NAMALWA (cell line): ENCODE measurements at regions not wholly inside any gene's neighbourhood (a gene's known extent, or its start where the extent isn't known, plus 50 kb on each side); places are given as distances from the start of the nearest gene placed in this dataset.
"Not testable (repeated sequence)": the region's sequence is repeated elsewhere in the genome, so short reads cannot be mapped to it uniquely, and the experiment has no call there.

Experiments used
- DNase-seq: peaks from one replicate; pipeline ENCODE4 v3.0.0-alpha.2; 2015; ENCODE audit warnings: low spot score

DNA sequence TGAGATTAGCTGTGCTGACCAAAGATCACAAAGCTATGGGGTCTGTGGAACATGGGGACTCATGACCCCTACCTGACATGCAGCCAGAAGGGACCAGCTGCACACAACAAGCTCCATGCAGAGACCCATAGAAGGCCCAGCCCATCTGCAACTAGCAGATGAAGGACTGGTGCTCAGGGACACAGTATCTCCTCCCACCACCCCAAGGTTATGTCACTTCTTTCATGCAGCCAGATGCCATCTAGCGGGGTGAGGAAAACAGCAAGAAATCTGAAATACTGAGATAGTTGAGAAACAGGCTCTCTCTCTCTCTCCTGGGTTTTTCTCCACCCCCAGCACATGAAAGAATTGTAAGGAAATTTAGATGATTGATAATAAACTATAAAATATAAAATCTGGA, 161.3 kb upstream of the DAPK1 start:
- DNase-seq: peak; percentile 25

- peak; percentile 40 for DNase-seq
Measured at GRCh38 chr9:87336914-87337333, 160.7 kb upstream of the DAPK1 start.

DNA sequence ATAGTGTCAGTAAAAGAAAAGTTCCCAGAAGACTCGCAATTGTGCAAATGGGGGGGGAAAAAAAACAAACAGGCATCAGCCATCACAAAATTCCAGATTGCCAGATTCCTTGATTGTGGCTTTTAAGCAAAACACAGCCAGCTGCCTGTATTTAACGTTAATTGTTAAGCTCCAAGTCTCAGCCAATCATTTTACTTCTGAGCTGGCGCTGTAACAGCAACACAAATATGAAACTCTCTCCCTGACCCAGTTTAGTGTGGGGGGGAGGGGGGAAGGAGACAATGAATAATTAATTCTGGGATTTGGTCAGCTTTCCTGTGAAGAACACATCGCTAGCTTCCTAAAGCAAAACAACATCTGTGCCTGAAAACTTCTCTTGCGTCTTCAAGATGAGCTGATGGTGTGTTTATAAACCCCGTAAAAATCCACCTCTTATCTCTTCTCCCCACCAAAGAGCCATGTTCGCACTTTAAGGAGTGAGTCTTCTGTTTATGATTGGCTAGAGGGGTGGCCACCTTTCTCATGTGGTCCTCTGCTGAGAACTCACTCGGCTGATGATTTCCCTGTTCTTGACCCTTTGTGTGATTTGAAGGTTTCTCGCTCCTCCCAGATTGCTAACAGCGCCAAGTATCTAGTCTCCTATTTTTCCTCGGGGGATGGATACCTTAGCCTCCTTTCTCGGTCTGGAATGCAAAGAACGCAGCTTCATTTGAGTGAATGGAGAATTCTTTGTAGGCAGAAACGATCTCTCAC, 160.2 kb upstream of the DAPK1 start:
- DNase-seq: no peak

- DNase-seq: no peak
Measured at GRCh38 chr9:87338088-87338989, 159.3 kb upstream of the DAPK1 start.

DNA sequence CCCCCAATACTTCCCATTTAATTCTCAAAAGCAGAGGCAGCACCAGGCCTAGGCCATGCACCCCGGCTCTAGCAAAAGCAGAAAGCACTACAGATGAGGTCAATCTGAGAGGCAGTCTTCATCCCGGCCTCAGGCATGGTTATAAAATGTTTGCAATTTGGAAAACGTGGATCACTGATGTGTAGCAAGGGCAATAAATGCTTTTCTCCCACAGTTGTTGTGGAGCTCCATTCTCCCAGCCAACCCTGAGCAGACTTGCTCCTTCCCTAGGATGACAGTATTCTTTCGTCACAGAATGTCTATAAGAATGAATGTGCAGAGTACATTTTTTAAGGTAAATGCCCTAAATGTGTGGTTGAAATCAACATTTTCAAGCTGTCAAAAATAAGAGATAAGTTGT, 157.3 kb upstream of the DAPK1 start:
- no peak for DNase-seq

DNA sequence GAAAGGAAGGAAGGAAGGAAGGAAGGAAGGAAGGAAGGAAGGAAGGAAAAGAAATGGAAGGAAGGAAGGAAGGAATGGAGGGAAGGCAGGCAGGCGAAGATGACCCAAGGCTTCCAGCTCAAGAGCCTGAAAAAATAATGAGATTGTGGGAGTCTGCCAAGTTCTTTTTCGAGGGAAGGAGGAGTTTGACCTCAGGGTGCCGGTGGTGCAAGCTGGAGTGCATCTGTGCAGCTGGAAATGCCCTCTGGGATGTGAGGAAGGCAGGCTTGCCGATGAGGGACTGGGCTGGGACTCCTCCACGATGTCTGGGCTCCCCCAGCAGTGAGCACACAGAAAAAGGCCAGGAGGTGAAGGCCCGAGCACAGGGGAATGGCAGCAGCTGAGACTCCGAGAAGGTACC, 154.9 kb upstream of the DAPK1 start:
- no peak for DNase-seq

GRCh38 chr9:87343816-87344430, 153.7 kb upstream of the DAPK1 start:
- no peak for DNase-seq

- DNase-seq: no peak
Measured at GRCh38 chr9:87346061-87346665, 151.5 kb upstream of the DAPK1 start.

DNA sequence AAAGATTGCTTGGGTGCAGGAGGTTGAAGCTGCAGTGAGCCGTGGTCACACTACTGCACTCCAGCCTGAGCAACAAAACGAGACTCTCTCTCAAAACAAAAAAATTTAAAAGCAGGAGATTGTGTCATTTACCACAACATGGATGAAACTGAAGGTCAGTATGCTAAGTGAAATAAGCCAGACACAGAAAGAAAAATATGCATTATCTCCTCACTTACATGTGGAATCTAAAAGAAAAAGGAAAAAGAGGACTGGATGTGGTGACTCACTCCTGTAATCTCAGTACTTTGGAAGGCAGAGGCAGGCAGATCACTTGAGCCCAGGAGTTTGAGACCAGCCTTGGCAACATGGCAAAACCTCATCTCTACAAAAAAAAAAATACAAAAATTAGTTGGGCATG, 146.8 kb upstream of the DAPK1 start:
- DNase-seq: no peak

GRCh38 chr9:87353301-87353700, 144.4 kb upstream of the DAPK1 start:
- DNase-seq: no peak

DNA sequence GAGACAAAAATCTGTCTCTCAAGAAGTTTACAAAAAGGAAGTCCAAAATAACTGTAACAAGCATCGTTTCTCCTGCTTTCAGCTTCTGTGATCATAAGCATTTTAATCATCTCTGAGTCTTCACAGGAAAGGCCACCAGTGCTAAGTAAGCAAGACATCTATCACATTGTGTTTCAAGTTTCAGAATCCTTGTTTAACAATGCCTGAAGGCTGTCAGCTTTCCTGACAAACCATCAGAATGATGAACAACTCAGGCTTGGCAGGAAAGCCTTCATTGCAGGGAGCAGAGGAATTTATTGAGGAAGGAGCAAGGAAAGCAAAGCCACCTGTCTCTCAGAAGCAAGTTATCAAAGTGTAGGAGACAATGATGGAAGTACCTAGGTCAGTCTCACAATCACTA, 143.5 kb upstream of the DAPK1 start:
- no peak for DNase-seq

GRCh38 chr9:87357600-87357999, 140.1 kb upstream of the DAPK1 start:
- no peak for DNase-seq

GRCh38 chr9:87359264-87359663, 138.4 kb upstream of the DAPK1 start:
- no peak for DNase-seq

DNA sequence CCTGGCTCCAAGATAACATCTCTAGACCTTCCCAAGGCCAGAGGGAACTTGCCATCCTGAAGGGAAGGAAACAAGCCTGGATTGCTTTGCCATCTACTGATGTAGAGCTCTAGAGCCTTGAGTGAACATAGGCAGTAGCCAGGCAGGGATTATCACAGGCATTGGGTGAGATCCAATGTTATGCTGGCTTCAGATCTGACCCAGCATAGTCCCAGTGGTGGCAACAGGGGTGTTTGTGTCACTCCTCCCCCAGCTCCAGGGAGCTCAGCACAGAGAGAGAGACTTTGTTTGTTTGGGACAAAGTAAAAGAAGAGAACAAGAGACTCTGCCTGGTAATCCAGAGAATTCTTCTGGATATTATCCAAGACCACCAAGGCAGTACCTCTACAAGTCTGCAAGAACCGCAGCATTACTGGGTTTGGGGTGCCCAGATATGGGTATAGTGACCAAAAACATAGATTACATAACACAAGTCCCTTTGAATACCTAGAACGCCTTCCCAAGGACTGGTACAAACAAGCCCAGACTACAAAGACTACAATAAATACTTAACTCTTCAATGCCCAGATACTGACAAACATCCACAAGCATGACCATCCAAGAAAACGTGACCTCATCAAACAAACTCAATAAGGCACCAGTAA, 137.6 kb upstream of the DAPK1 start:
- no peak for DNase-seq

- no peak for DNase-seq
Measured at GRCh38 chr9:87370049-87370685, 127.5 kb upstream of the DAPK1 start.

DNA sequence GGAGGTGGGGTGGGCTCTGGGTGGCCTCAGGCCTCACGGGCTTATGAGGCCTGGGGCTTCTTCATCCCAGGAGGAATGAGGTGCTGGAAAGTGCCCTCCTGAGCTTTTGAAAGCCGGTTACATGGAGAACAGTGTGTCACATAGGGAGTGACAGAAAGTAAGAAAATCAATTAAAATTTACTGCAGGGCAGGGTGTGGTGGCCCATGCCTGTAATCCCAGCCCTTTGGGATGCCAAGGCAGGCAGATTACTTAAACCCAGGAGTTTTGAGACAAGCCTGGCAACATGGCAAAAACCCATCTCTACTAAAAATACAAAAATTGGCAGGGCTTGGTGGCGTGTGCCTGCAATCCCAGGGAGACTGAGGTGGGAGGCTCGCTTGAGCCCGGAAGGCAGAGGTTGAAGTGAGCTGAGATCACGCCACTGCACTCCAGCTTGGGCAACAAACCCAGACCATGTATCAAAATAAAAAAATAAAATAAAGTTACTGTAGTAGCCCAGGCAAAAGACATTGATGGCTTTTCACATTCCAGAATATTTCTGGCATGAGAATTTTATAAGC, 125.8 kb upstream of the DAPK1 start:
- DNase-seq: no peak

- no peak for DNase-seq
Measured at GRCh38 chr9:87372356-87372851, 125.3 kb upstream of the DAPK1 start.

DNA sequence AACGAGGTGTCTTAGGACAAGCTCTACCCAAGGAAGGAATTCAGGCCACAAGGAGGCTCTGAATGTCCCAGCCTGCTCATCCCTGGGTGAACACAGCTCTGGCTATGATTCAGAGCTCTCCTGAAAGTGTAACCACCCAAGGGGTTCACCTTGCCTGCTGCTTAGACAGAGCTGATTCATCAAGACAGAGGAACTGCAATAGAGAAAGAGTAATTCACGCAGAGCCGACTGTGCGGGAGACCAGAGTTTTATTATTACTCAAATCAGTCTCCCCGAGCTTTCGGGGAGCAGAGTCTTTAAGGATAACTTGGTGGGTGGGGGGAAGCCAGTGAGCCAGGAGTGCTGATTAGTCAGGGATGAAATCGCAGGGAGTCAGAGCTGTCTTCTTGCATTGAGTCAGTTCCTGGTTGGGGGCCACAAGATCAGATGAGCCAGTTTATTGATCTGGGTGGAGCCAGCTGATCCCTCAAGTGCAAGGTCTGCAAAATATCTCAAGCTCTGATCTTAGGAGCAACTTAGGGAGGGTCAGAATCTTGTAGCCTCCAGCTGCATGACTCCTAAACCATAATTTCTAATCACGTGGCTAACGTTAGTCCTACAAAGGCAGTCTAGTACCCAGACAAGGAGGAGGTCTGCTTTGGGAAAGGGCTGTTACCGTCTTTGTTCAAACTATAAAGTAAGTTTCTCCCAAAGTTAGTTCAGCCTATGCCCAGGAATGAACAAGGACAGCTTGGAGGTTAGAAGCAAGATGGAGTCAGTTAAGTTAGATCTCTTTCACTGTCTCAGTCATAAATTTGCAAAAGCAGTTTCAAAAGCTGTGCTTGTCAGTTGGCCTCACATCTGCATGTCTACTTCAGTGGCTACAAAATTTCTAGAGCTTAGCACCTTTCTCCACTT, 123.4 kb upstream of the DAPK1 start:
- not testable (repeated sequence) for DNase-seq

DNA sequence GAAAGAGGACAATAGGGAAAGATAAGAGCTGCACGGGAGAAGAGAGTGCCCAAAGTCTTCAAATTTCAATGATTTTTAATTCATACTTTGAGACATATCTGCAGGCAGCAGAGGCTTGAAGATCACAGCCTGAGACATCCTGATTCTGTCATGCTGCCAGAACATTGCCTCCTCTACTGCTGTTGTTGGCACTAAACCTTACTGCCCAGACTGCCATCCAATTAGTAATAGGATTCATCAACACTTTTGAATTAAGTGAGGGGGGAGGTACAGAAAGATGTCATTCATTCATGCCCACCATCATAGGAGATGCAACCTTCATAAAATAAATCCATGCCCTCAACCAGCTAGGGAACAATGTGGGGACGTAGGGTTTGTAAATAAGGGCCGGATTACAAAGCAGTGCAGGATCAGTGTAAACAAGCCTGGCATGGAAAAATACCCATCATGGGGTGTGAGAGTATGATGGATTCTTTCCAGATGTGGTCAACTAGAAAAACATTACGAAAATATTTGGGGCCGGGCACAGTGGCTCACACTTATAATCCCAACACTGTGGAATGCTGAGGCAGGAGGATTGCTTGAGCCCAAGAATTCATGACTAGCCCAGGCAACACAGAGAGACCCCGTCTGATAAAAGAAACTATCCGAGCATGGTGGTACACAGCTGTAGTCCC, 122.1 kb upstream of the DAPK1 start:
- no peak for DNase-seq
